HUES48 (cell line): ENCODE measurements at regions not wholly inside any gene's neighbourhood (a gene's known extent, or its start where the extent isn't known, plus 50 kb on each side); places are given as distances from the start of the nearest gene placed in this dataset.
A peak's percentile ranks its signal among the peaks of the same experiment; 100 is the strongest.
"Not testable (repeated sequence)": the region's sequence is repeated elsewhere in the genome, so short reads cannot be mapped to it uniquely, and the experiment has no call there.

Experiments
- H3K27ac ChIP-seq: one replicate; pipeline ENCODE4 v1.7.0; 2013; ENCODE audit warnings: low read depth, low read length, inconsistent platforms
- H3K27me3 ChIP-seq: 2 replicates; pipeline ENCODE4 v1.6.1; 2013; ENCODE audit warnings: mild to moderate bottlenecking, low read length; ENCODE audit not compliant: control insufficient read depth, insufficient read depth
- H3K36me3 ChIP-seq: 2 replicates; pipeline ENCODE4 v1.6.1; 2013; ENCODE audit warnings: low read length; ENCODE audit not compliant: control insufficient read depth, insufficient read depth
- H3K4me1 ChIP-seq: 2 replicates; pipeline ENCODE4 v1.6.1; 2013; ENCODE audit warnings: mild to moderate bottlenecking, low read length; ENCODE audit not compliant: control insufficient read depth, insufficient read depth
- H3K4me3 ChIP-seq: 2 replicates; pipeline ENCODE4 v1.5.1; 2013; ENCODE audit warnings: mild to moderate bottlenecking, low read depth, low read length
- H3K9ac ChIP-seq: 2 replicates; pipeline ENCODE4 v1.6.1; 2013; ENCODE audit warnings: mild to moderate bottlenecking, low read depth, low read length, moderate library complexity
- H3K9me3 ChIP-seq: 2 replicates; pipeline ENCODE4 v1.6.1; 2013; ENCODE audit warnings: low read length; ENCODE audit not compliant: control insufficient read depth, insufficient read depth

DNA sequence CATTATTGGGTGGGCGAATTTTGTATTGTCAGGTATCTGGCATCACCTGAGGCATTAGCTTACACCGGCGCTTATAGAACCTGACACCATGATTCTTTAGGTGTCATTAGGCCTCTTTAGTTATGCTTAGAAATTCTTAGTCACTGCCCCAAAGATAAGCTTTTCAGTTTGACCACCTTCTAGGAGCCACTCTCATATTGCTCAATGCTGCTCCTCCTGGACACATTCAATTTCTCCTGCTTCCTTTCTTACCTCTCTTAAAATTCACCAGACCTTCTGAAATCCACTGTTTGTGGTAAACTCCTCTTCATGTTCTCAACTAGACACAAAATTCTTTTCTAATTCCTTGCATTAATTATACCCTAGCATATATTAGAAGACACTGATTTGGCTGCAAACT is 93.9 kb upstream of the NOX4 start:
- not testable (repeated sequence) for H3K36me3 ChIP-seq, H3K27ac ChIP-seq, H3K9me3 ChIP-seq, H3K4me3 ChIP-seq, H3K4me1 ChIP-seq, H3K27me3 ChIP-seq, H3K9ac ChIP-seq

DNA sequence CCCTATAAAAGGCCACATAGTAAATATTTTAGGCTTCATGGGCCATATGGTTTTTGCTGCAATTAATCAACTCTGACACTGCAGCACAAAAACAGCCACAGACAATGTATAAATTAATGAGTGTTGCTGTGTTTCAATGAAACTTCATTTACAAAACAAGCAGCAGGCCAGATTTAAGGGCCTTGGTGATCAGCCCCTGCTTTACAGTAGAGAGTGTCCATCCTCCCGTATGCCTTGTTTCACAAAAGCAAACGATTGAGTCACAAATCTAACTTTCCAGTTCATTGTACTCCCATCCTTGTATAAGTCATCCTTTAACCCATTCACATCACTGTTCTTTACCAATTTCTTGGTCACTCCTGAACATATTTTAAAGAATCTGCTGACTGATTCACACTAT is 94.3 kb upstream of the NOX4 start:
- H3K9me3 ChIP-seq, H3K4me3 ChIP-seq, H3K9ac ChIP-seq, H3K27ac ChIP-seq, H3K4me1 ChIP-seq, H3K27me3 ChIP-seq, H3K36me3 ChIP-seq: not testable (repeated sequence)

DNA sequence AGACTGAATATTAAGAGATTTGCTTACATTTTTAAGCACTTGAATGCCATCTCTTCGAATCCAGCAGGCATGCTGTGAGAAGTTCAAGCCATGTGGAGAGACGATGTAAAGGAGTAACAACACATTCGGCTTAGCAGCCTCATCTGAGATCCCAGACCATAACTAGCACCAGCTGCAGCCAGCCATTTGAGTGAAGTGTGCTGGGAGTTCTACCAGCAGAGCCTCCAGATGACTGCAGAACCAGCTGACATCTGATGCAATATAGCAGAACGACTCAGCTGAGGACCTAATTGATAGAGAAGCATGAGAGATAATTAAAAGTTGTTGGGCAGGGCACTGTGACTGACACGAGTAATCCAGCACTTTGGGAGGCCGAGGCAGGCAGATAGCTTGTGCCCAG is 98.2 kb upstream of the NOX4 start:
- H3K27me3 ChIP-seq, H3K36me3 ChIP-seq, H3K9ac ChIP-seq, H3K9me3 ChIP-seq, H3K27ac ChIP-seq, H3K4me1 ChIP-seq, H3K4me3 ChIP-seq: not testable (repeated sequence)

DNA sequence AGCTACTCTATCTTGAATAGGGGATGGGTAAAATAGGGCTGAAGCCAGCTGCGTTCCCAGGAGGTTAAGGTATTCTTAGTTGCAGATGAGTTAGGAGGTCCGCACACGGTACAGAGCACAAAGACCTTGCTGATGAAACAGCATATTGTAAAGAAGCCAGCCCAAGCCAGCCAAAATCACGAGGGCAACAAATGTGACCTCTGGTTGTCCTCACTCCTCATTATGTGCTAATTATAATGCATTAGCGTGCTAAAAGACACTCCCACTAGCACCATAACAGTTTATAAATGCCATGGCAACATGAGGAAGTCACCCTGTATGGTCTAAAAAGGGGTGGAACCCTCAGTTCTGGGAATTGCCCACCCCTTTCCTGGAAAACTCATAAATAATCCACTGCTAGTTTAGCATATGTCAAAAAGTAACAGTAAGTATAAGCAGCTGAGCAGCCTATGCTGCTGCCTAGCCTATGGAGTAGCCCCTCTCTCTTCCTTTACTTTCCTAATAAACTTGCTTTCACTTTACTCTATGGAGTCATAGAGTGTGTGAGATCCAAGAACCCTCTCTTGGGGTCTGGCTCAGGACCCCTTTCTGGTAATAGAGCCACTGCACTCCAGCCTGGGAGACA is 98.9 kb upstream of the NOX4 start:
- H3K27ac ChIP-seq, H3K4me1 ChIP-seq, H3K36me3 ChIP-seq, H3K9ac ChIP-seq, H3K27me3 ChIP-seq, H3K4me3 ChIP-seq, H3K9me3 ChIP-seq: not testable (repeated sequence)

DNA sequence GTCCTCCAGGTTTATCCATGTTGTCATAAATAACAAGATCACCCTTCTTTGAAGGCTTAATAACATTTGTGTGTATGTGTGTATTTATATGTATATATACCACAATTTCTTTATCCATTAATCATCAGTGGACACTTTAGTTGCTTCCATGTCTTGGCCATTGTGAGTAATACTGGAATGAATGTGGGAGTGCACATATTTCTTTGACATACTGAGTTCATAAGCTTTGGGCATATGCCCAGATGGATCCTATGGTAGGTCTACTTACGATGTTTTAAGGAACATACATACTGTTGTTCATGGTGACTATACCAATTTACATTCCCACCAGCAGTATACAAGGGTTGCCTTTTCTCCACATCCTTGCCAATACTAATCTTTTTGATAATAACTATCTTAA is 108.8 kb upstream of the TRIM77 start:
- not testable (repeated sequence) for H3K9ac ChIP-seq, H3K27ac ChIP-seq

DNA sequence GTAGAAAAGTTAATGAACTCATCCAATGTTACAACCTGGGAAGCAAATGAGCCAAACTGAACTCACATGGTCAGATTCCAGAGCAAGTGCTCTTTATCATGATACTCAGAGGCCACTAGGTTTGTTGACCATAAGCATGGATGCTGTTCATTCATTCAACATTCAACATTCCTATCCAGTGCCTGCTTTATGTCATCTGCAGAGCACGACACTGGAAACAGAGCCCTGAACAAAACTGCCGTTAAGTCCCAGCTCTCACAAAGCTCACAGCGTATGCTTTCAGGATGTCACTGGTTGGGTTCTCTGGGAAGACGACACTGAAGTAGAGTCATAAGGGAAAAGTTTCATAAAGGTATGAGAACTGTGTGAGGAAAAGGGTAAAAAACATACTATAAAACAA is 105.8 kb upstream of the TRIM77 start:
- H3K36me3 ChIP-seq: no peaks in the 10 kb centered on the region
- H3K27ac ChIP-seq: no peak overlapping the region
- H3K27me3 ChIP-seq: no peaks in the 10 kb centered on the region
- no peak overlapping the region for H3K4me3 ChIP-seq
- H3K4me1 ChIP-seq: peaks cover 13% of the 10 kb centered on the region
- no peaks in the 10 kb centered on the region for H3K9me3 ChIP-seq
- H3K9ac ChIP-seq: no peak overlapping the region

More for the DNA sequence above, 108.8 kb upstream of the TRIM77 start:
- not testable (repeated sequence) for H3K4me1 ChIP-seq, H3K27me3 ChIP-seq, H3K9me3 ChIP-seq, H3K36me3 ChIP-seq, H3K4me3 ChIP-seq

DNA sequence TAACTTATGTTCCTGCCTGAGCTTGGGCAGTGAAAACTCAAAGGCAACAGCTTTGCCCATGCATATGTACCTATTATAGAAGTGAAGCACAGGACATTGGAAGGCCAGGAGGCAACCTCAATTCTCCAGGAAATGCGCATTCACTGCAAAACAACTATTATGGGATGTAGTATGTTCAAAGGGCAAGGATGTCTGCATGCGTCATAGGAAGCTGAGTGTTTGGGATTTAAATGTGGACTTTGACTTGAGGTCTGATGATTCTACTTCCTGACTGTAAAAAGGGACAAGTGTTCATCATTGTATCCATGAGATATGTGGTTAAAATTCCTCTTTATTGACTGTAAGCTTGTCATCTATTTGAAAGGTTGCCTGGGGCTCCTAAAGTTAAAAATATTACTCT is 103.3 kb upstream of the TRIM77 start:
- Histone ChIP-seq H3K27ac (peak overlapping the region; percentile 57), H3K4me1 (peaks cover 13% of the 10 kb centered on the region)
- H3K4me3 ChIP-seq, H3K36me3 ChIP-seq, H3K9me3 ChIP-seq, H3K27me3 ChIP-seq, H3K9ac ChIP-seq: not testable (repeated sequence)

DNA sequence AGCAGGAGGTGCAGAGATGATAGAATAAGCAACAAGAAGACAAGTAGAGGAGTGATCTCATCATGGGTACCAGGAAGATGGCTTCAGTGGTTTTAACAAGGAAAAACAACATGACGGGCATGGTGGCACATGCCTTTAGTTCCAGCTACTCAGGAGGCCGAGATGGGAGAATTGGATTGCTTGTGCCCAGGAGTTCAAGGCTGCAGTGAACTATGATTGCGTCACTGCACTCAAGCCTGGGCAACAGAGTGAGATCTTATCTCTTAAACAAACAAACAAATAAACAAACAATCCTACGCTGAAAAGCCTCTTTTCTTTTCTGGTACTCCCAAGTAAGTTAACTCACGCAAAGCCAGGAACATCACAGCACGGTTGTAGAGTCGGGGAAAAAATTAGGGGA is 102.6 kb upstream of the TRIM77 start:
- H3K4me3 ChIP-seq, H3K27me3 ChIP-seq, H3K27ac ChIP-seq, H3K9ac ChIP-seq, H3K36me3 ChIP-seq, H3K9me3 ChIP-seq: not testable (repeated sequence)
- H3K4me1 ChIP-seq: peaks cover 13% of the 10 kb centered on the region

DNA sequence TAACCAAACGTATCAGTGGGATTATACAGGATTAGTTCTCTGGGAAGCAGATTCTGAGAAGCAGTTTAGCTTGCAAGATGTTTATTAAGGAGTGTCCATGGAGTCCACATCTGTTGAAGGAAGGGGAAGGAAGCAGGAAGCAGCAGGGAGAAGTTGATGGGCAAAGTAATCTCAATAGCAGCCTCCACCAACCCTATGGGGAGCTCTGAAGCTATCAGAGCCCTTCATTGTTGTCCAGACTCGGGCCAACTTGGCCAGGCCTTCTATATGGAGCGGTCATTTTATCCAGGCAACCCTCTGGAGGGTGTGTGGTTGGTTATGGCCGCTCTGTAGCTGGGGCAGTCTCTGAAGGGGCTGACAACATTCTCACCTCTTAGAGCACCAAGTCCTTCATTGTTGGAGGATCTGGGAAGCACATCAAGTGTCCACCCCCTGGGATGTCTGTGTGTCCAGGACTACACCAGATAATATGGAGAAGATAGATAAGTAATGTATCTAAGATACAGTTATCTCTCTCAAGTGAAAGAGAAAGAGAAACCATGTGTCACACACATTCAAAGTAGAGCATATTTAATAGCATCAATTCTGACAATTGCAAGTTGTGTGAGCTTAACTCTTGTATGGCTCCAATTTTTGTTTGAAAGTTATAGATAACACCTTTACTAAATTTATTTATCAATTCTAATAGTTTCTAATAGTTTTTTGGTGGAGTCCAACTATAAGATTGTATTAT is 101.7 kb upstream of the TRIM77 start:
- H3K27ac ChIP-seq: no peak overlapping the region
- H3K9ac ChIP-seq: no peak overlapping the region
- H3K27me3 ChIP-seq: no peaks in the 10 kb centered on the region
- H3K9me3 ChIP-seq: no peaks in the 10 kb centered on the region
- H3K4me1 ChIP-seq: peaks cover 13% of the 10 kb centered on the region
- H3K4me3 ChIP-seq: no peak overlapping the region
- no peaks in the 10 kb centered on the region for H3K36me3 ChIP-seq

DNA sequence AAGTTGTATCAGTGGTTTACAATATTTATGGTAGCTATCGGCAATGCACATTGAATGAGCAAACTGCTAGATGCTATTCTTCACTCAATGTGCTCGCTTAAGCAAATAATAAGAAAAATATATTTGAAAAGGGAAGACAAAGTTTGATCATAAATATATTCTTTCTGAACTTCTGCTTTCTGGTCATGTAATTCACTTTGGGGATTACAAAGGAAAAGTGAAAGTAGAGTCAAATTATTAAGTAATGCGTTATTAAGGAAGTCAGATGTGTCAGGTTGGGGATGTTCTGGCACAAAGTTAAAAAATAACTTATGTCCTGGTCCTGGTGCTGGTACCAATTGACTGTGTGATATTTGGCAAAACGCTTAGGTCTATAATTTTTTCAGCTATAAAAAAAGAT is 98.0 kb upstream of the TRIM77 start:
- Histone ChIP-seq H3K27ac (no peak overlapping the region), H3K4me3 (no peak overlapping the region), H3K9ac (no peak overlapping the region), H3K27me3 (no peaks in the 10 kb centered on the region), H3K9me3 (no peaks in the 10 kb centered on the region), H3K4me1 (no peaks in the 10 kb centered on the region), H3K36me3 (no peaks in the 10 kb centered on the region)

DNA sequence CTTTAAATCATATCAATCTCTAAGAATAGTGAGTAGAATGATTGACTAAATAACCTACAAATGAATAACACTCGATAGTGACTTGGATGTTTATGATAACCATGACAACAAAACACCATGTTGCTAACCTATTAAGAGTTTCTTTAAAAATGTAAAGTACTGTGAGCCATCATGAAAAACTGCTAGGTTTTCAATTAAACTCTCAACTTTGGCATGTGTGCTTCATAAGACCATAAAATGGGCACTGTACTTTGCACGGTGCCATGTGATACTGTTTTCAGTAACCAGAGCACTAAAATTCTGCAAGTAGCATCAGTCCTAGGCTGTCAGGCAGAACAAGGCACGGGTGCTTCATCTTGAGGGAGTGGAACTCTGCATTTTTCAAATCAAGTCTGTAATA is 96.2 kb upstream of the TRIM77 start:
- Histone ChIP-seq H3K9ac (no peak overlapping the region), H3K9me3 (no peaks in the 10 kb centered on the region)

More for the DNA sequence above, 96.2 kb upstream of the TRIM77 start:
- no peaks in the 10 kb centered on the region for H3K36me3 ChIP-seq
- no peaks in the 10 kb centered on the region for H3K4me1 ChIP-seq
- no peak overlapping the region for H3K27ac ChIP-seq
- no peak overlapping the region for H3K4me3 ChIP-seq
- no peaks in the 10 kb centered on the region for H3K27me3 ChIP-seq
